ENCODE measurements at regions not wholly inside any gene's neighbourhood (a gene's known extent, or its start where the extent isn't known, plus 50 kb on each side); places are given as distances from the start of the nearest gene placed in this dataset.
A peak's percentile ranks its signal among the peaks of the same experiment; 100 is the strongest.

- Histone ChIP-seq H3K4me3 (ENCODE audit: low read depth, low read length) (no peak overlapping the region), H3K27me3 (replicated peaks; ENCODE audit: control insufficient read depth, insufficient read depth, low read length) (no peaks in the 10 kb centered on the region), H3K36me3 (ENCODE audit: control insufficient read depth, insufficient read depth, low read length) (no peaks in the 10 kb centered on the region), H3K9me3 (no peaks in the 10 kb centered on the region), H3K4me1 (no peaks in the 10 kb centered on the region)
- DNase-seq: no peak
- TF ChIP-seq CTCF (IDR thresholded peaks at IDR 0.05; ENCODE audit: insufficient read depth in 1 of 2, low read depth in 1 of 2, low read length in 1 of 2, severe bottlenecking in 1 of 2, unreplicated experiment in 1 of 2): peak in 1 of 2 experiments; percentile 22
- Mint-ChIP-seq H3K27me3 (ENCODE audit: insufficient read depth, unreplicated experiment) (peaks cover 4% of the 10 kb centered on the region), H3K9me3 (ENCODE audit: unreplicated experiment) (no peaks in the 10 kb centered on the region), H3K27ac (ENCODE audit: unreplicated experiment) (no peak overlapping the region), H3K36me3 (ENCODE audit: insufficient read depth, unreplicated experiment) (no peaks in the 10 kb centered on the region), H3K4me3 (ENCODE audit: unreplicated experiment) (no peak overlapping the region), H3K4me1 (ENCODE audit: low read depth, unreplicated experiment) (no peaks in the 10 kb centered on the region)
- ChIA-PET CTCF (no interaction called here), POLR2A (no interaction called here)
- no TSS peak for BruUV-seq (replicated peaks)
- intact Hi-C loops (cut with micrococcal nuclease; ENCODE audit: unreplicated experiment): no loop called here
Observed at GRCh38 chr2:155266583-155266982, 568.1 kb downstream of the KCNJ3 start.

- H3K9me3 ChIP-seq: no peaks in the 10 kb centered on the region
- Mint-ChIP-seq H3K4me1 (ENCODE audit: low read depth, unreplicated experiment) (no peaks in the 10 kb centered on the region), H3K4me3 (ENCODE audit: unreplicated experiment) (no peak overlapping the region), H3K9me3 (ENCODE audit: unreplicated experiment) (no peaks in the 10 kb centered on the region), H3K27ac (ENCODE audit: unreplicated experiment) (no peak overlapping the region), H3K27me3 (ENCODE audit: insufficient read depth, unreplicated experiment) (peaks cover 4% of the 10 kb centered on the region), H3K36me3 (ENCODE audit: insufficient read depth, unreplicated experiment) (no peaks in the 10 kb centered on the region)
- no TSS peak for BruUV-seq (replicated peaks)
- no peak for DNase-seq
- no peak overlapping the region for H3K4me3 ChIP-seq (ENCODE audit: low read depth, low read length)
- H3K36me3 ChIP-seq (ENCODE audit: control insufficient read depth, insufficient read depth, low read length): no peaks in the 10 kb centered on the region
- TF ChIP-seq CTCF (IDR thresholded peaks at IDR 0.05; ENCODE audit: insufficient read depth in 1 of 2, low read depth in 1 of 2, low read length in 1 of 2, severe bottlenecking in 1 of 2, unreplicated experiment in 1 of 2): no peak
- no peaks in the 10 kb centered on the region for H3K27me3 ChIP-seq (replicated peaks; ENCODE audit: control insufficient read depth, insufficient read depth, low read length)
- CTCF ChIA-PET: no interaction called here
- no peaks in the 10 kb centered on the region for H3K4me1 ChIP-seq
- intact Hi-C loops (cut with micrococcal nuclease; ENCODE audit: unreplicated experiment): no loop called here
- POLR2A ChIA-PET: no interaction called here
Observed at GRCh38 chr2:155266109-155266508, 567.6 kb downstream of the KCNJ3 start.

GRCh38 chr2:155256803-155257202 lies 558.3 kb downstream of the KCNJ3 start:
- peak; percentile 29 to 44 for TF ChIP-seq CTCF (IDR thresholded peaks at IDR 0.05; ENCODE audit: insufficient read depth in 1 of 2, low read depth in 1 of 2, low read length in 1 of 2, severe bottlenecking in 1 of 2, unreplicated experiment in 1 of 2)
- Histone ChIP-seq H3K4me3 (ENCODE audit: low read depth, low read length) (no peak overlapping the region), H3K9me3 (no peaks in the 10 kb centered on the region), H3K27me3 (replicated peaks; ENCODE audit: control insufficient read depth, insufficient read depth, low read length) (no peaks in the 10 kb centered on the region), H3K36me3 (ENCODE audit: control insufficient read depth, insufficient read depth, low read length) (no peaks in the 10 kb centered on the region), H3K4me1 (no peaks in the 10 kb centered on the region)
- Mint-ChIP-seq H3K36me3 (ENCODE audit: insufficient read depth, unreplicated experiment) (no peaks in the 10 kb centered on the region), H3K4me1 (ENCODE audit: low read depth, unreplicated experiment) (no peaks in the 10 kb centered on the region), H3K4me3 (ENCODE audit: unreplicated experiment) (no peak overlapping the region), H3K27ac (ENCODE audit: unreplicated experiment) (no peak overlapping the region), H3K27me3 (ENCODE audit: insufficient read depth, unreplicated experiment) (no peaks in the 10 kb centered on the region), H3K9me3 (ENCODE audit: unreplicated experiment) (no peaks in the 10 kb centered on the region)
- ChIA-PET POLR2A (no interaction called here), CTCF (no interaction called here)
- DNase-seq: peak; percentile 58 to 67
- intact Hi-C loops (cut with micrococcal nuclease; ENCODE audit: unreplicated experiment): loop anchor here (1.0 kb wide), 1 partner anchor 53 kb away; no protein-coding TSS in a partner anchor
- BruUV-seq (replicated peaks): no TSS peak

All from Caco-2 (cell line).